ENCODE measurements at regions not wholly inside any gene's neighbourhood (a gene's known extent, or its start where the extent isn't known, plus 50 kb on each side); places are given as distances from the start of the nearest gene placed in this dataset.

GRCh38 chr11:103636232-103636631 is 400.2 kb upstream of the DDI1 start:
- ChIA-PET CTCF (interaction anchor here (1.1 to 1.2 kb wide), 2 partner anchors 12 to 34 kb away, joined by 4 read pairs; no protein-coding TSS in a partner anchor), POLR2A (no interaction called here)
- Histone ChIP-seq H3K36me3 (ENCODE audit: control insufficient read depth, insufficient read depth, low read length) (no peaks in the 10 kb centered on the region), H3K4me3 (ENCODE audit: low read depth, low read length) (no peak overlapping the region), H3K27me3 (ENCODE audit: control insufficient read depth, insufficient read depth, low read length) (no peaks in the 10 kb centered on the region)
- no peak for TF ChIP-seq CTCF (IDR thresholded peaks at IDR 0.05; ENCODE audit: insufficient read depth, low read depth, low read length)
- DNase-seq (ENCODE audit: low read depth) = no peak

- DNase-seq (ENCODE audit: low read depth) = no peak
- POLR2A ChIA-PET = no interaction called here
- CTCF ChIA-PET = interaction anchor here (1.2 kb wide), 1 partner anchor 33 kb away, joined by 4 read pairs; no protein-coding TSS in a partner anchor
- no peak overlapping the region for H3K4me3 ChIP-seq (ENCODE audit: low read depth, low read length)
- TF ChIP-seq CTCF (IDR thresholded peaks at IDR 0.05; ENCODE audit: insufficient read depth, low read depth, low read length) = no peak
- no peaks in the 10 kb centered on the region for H3K36me3 ChIP-seq (ENCODE audit: control insufficient read depth, insufficient read depth, low read length)
- H3K27me3 ChIP-seq (ENCODE audit: control insufficient read depth, insufficient read depth, low read length) = no peaks in the 10 kb centered on the region
Observed at GRCh38 chr11:103637295-103637694, 399.1 kb upstream of the DDI1 start.

- POLR2A ChIA-PET = no interaction called here
- Histone ChIP-seq H3K36me3 (ENCODE audit: control insufficient read depth, insufficient read depth, low read length) (no peaks in the 10 kb centered on the region), H3K4me3 (ENCODE audit: low read depth, low read length) (no peak overlapping the region), H3K27me3 (ENCODE audit: control insufficient read depth, insufficient read depth, low read length) (no peaks in the 10 kb centered on the region)
- TF ChIP-seq CTCF (IDR thresholded peaks at IDR 0.05; ENCODE audit: insufficient read depth, low read depth, low read length) = no peak
- CTCF ChIA-PET = no interaction called here
- no peak for DNase-seq (ENCODE audit: low read depth)
Observed at GRCh38 chr11:103637831-103638230, 398.6 kb upstream of the DDI1 start.

GRCh38 chr11:103644676-103645075 is 391.8 kb upstream of the DDI1 start:
- ChIA-PET POLR2A (no interaction called here), CTCF (no interaction called here)
- no peak for DNase-seq (ENCODE audit: low read depth)
- Histone ChIP-seq H3K27me3 (ENCODE audit: control insufficient read depth, insufficient read depth, low read length) (no peaks in the 10 kb centered on the region), H3K36me3 (ENCODE audit: control insufficient read depth, insufficient read depth, low read length) (no peaks in the 10 kb centered on the region), H3K4me3 (ENCODE audit: low read depth, low read length) (no peak overlapping the region)
- TF ChIP-seq CTCF (IDR thresholded peaks at IDR 0.05; ENCODE audit: insufficient read depth, low read depth, low read length) = no peak

- ChIA-PET POLR2A (no interaction called here), CTCF (interaction anchor here (0.6 to 1.6 kb wide), 2 partner anchors 34 to 365 kb away, joined by 4 read pairs; no protein-coding TSS in a partner anchor)
- Histone ChIP-seq H3K36me3 (ENCODE audit: control insufficient read depth, insufficient read depth, low read length) (no peaks in the 10 kb centered on the region), H3K27me3 (ENCODE audit: control insufficient read depth, insufficient read depth, low read length) (no peaks in the 10 kb centered on the region), H3K4me3 (ENCODE audit: low read depth, low read length) (no peak overlapping the region)
- no peak for DNase-seq (ENCODE audit: low read depth)
- no peak for TF ChIP-seq CTCF (IDR thresholded peaks at IDR 0.05; ENCODE audit: insufficient read depth, low read depth, low read length)
Observed at GRCh38 chr11:103648054-103648453, 388.4 kb upstream of the DDI1 start.
